WTC11 (cell line): ENCODE measurements at regions not wholly inside any gene's neighbourhood (a gene's known extent, or its start where the extent isn't known, plus 50 kb on each side); places are given as distances from the start of the nearest gene placed in this dataset.

Experiments
- ATAC-seq: fragments of 200-7000 bp; cut with Tn5 transposase; 2 replicates; pipeline ENCODE4 v1.10.0; 2021; ENCODE audit warnings: mild to moderate bottlenecking, moderate library complexity
- CTCF ChIA-PET: fragments of 300-600 bp; sonication (Branson Sonifier 250); formaldehyde crosslinking; loops from one replicate; lab custom pipeline; 2021; ENCODE audit warnings: antibody characterized with exemption; lab: Charles Lee
- POLR2A ChIA-PET: fragments of 350-600 bp; sonication (Branson Sonifier 250); formaldehyde crosslinking; loops from one replicate; lab custom pipeline; 2021; ENCODE audit warnings: antibody characterized with exemption; lab: Charles Lee
- DNase-seq: peaks from one replicate; pipeline ENCODE4 v3.0.0; 2021; ENCODE audit warnings: low spot score
- H3K27ac Mint-ChIP-seq: 2 replicates; pipeline ENCODE4 v1.8.0; 2021; ENCODE audit warnings: mixed read lengths
- H3K27me3 Mint-ChIP-seq: 2 replicates; pipeline ENCODE4 v1.8.0; 2021; ENCODE audit warnings: low read depth, mild to moderate bottlenecking, moderate library complexity, mixed read lengths
- H3K36me3 Mint-ChIP-seq: 2 replicates; pipeline ENCODE4 v1.8.0; 2021; ENCODE audit warnings: mixed read lengths
- H3K4me1 Mint-ChIP-seq: 2 replicates; pipeline ENCODE4 v1.8.0; 2022; ENCODE audit warnings: mixed read lengths
- H3K4me3 Mint-ChIP-seq: 2 replicates; pipeline ENCODE4 v1.8.0; 2021; ENCODE audit warnings: mild to moderate bottlenecking, moderate library complexity, mixed read lengths
- H3K9me3 Mint-ChIP-seq: 2 replicates; pipeline ENCODE4 v1.8.0; 2021; ENCODE audit warnings: mixed read lengths
- AFF4 ChIP-seq: sonication (generic); formaldehyde crosslinking; IDR thresholded peaks from 2 replicates; pipeline ENCODE4 v1.8.1; 2023; ENCODE audit warnings: mild to moderate bottlenecking, missing genetic modification reagents, borderline replicate concordance
- CBFB ChIP-seq: sonication (generic); formaldehyde crosslinking; IDR thresholded peaks from 2 replicates; pipeline ENCODE4 v1.8.1; 2022; ENCODE audit warnings: mild to moderate bottlenecking, low read depth, missing genetic modification reagents
- E2F1 ChIP-seq: sonication (generic); formaldehyde crosslinking; IDR thresholded peaks from 2 replicates; pipeline ENCODE4 v1.8.0; 2022; ENCODE audit warnings: mild to moderate bottlenecking, missing genetic modification reagents
- FOXJ3 ChIP-seq: sonication (generic); formaldehyde crosslinking; IDR thresholded peaks from 2 replicates; pipeline ENCODE4 v1.9.0; 2021; ENCODE audit warnings: missing genetic modification reagents, mild to moderate bottlenecking, borderline replicate concordance
- FOXP1 ChIP-seq: sonication (generic); formaldehyde crosslinking; IDR thresholded peaks from 2 replicates; pipeline ENCODE4 v1.8.0; 2022; ENCODE audit warnings: missing genetic modification reagents, mild to moderate bottlenecking, moderate library complexity, borderline replicate concordance
- GABPB1 ChIP-seq: sonication (generic); formaldehyde crosslinking; IDR thresholded peaks from 2 replicates; pipeline ENCODE4 v1.8.1; 2023; ENCODE audit warnings: mild to moderate bottlenecking, missing genetic modification reagents
- GRHL2 ChIP-seq: fragments of 250-450 bp; sonication (Bioruptor Pico); IDR thresholded peaks from 2 replicates; pipeline ENCODE4 v1.8.0; 2022; ENCODE audit warnings: mild to moderate bottlenecking, moderate library complexity; ENCODE audit not compliant: insufficient replicate concordance, severe bottlenecking
- HMGA2 ChIP-seq: fragments of 250-450 bp; sonication (Bioruptor Pico); IDR thresholded peaks from 2 replicates; pipeline ENCODE4 v1.4.0; 2021; ENCODE audit warnings: mild to moderate bottlenecking, moderate library complexity
- MYBL2 ChIP-seq: sonication (generic); formaldehyde crosslinking; IDR thresholded peaks from 2 replicates; pipeline ENCODE4 v1.8.1; 2023; ENCODE audit warnings: mild to moderate bottlenecking, moderate library complexity, missing genetic modification reagents
- NR2C2 ChIP-seq: sonication (generic); formaldehyde crosslinking; IDR thresholded peaks from 2 replicates; pipeline ENCODE4 v1.8.0; 2022; ENCODE audit warnings: mild to moderate bottlenecking, missing genetic modification reagents
- PREB ChIP-seq: sonication (generic); formaldehyde crosslinking; IDR thresholded peaks from 2 replicates; pipeline ENCODE4 v1.8.1; 2022; ENCODE audit warnings: mild to moderate bottlenecking, missing genetic modification reagents, moderate library complexity, borderline replicate concordance
- TEAD4 ChIP-seq: sonication (generic); formaldehyde crosslinking; IDR thresholded peaks from 2 replicates; pipeline ENCODE4 v1.8.0; 2022; ENCODE audit warnings: mild to moderate bottlenecking, missing genetic modification reagents
- ZNF121 ChIP-seq: sonication (generic); formaldehyde crosslinking; IDR thresholded peaks from 2 replicates; pipeline ENCODE4 v1.8.0; 2023; ENCODE audit warnings: missing genetic modification reagents
- ZNF138 ChIP-seq: sonication (generic); formaldehyde crosslinking; conservative IDR thresholded peaks from 2 replicates; pipeline ENCODE4 v1.8.1; 2022; ENCODE audit warnings: mild to moderate bottlenecking, moderate library complexity, missing genetic modification reagents
- ZNF232 ChIP-seq: sonication (generic); formaldehyde crosslinking; IDR thresholded peaks from 2 replicates; pipeline ENCODE4 v1.8.0; 2022; ENCODE audit warnings: mild to moderate bottlenecking, missing genetic modification reagents
- ZNF317 ChIP-seq: sonication (generic); formaldehyde crosslinking; IDR thresholded peaks from 2 replicates; pipeline ENCODE4 v1.8.1; 2023; ENCODE audit warnings: low read depth, mild to moderate bottlenecking, moderate library complexity, missing genetic modification reagents, borderline replicate concordance
- ZNF416 ChIP-seq: fragments of 250-450 bp; sonication (Bioruptor Pico); IDR thresholded peaks from 2 replicates; pipeline ENCODE4 v1.9.0; 2021; ENCODE audit warnings: mild to moderate bottlenecking, inconsistent platforms
- ZSCAN18 ChIP-seq: fragments of 250-450 bp; sonication (Bioruptor Pico); IDR thresholded peaks from 2 replicates; pipeline ENCODE4 v2.1.2; 2022; ENCODE audit warnings: mild to moderate bottlenecking, moderate library complexity

- ChIA-PET CTCF (interaction anchor here (1.6 kb wide), 2 partner anchors 20 to 39 kb away, joined by 4 to 8 read pairs; no protein-coding TSS in a partner anchor), POLR2A (no interaction called here)
- Mint-ChIP-seq H3K4me1 (peaks cover 9% of the 10 kb centered on the region), H3K4me3 (no peak overlapping the region), H3K36me3 (no peaks in the 10 kb centered on the region), H3K27me3 (no peaks in the 10 kb centered on the region; the same call in 1 of the 2 replicates), H3K27ac (no peak overlapping the region), H3K9me3 (peaks cover 9% of the 10 kb centered on the region)
- TF ChIP-seq GRHL2 (no peak), PREB (CRISPR knock-in tag) (no peak), AFF4 (no peak), ZNF121 (CRISPR knock-in tag) (no peak), FOXP1 (CRISPR knock-in tag) (no peak), GABPB1 (CRISPR knock-in tag) (no peak), ZNF416 (CRISPR knock-in tag) (no peak), FOXJ3 (CRISPR knock-in tag) (no peak)
- ATAC-seq (peak; percentile 41), DNase-seq (no peak)
Measured at GRCh38 chr7:20558963-20559716, 56.3 kb upstream of the ABCB5 start.

GRCh38 chr7:20559883-20560282 is 55.6 kb upstream of the ABCB5 start:
- CTCF ChIA-PET, result interaction anchor here (1.6 kb wide), 2 partner anchors 21 to 38 kb away, joined by 4 to 8 read pairs; no protein-coding TSS in a partner anchor
- DNase-seq (no peak), ATAC-seq (no peak)
- peaks cover 5% of the 10 kb centered on the region for H3K9me3 Mint-ChIP-seq
- POLR2A ChIA-PET, result no interaction called here
- peaks cover 9% of the 10 kb centered on the region for H3K4me1 Mint-ChIP-seq
- no peaks in the 10 kb centered on the region; the same call in 1 of the 2 replicates for H3K27me3 Mint-ChIP-seq
- no peak overlapping the region for H3K4me3 Mint-ChIP-seq
- no peaks in the 10 kb centered on the region for H3K36me3 Mint-ChIP-seq
- TF ChIP-seq ZNF138 (CRISPR knock-in tag), result no peak
- no peak for TF ChIP-seq CBFB (CRISPR knock-in tag)
- no peak for TF ChIP-seq E2F1 (CRISPR knock-in tag)
- TF ChIP-seq FOXP1 (CRISPR knock-in tag), result no peak
- TF ChIP-seq ZSCAN18, result no peak
- TF ChIP-seq ZNF317 (CRISPR knock-in tag), result no peak
- TF ChIP-seq HMGA2 (CRISPR knock-in tag), result no peak
- no peak for TF ChIP-seq NR2C2
- TF ChIP-seq ZNF232 (CRISPR knock-in tag), result no peak
- TF ChIP-seq MYBL2 (CRISPR knock-in tag), result no peak
- no peak for TF ChIP-seq TEAD4 (CRISPR knock-in tag)
- no peak for TF ChIP-seq ZNF416 (CRISPR knock-in tag)
- H3K27ac Mint-ChIP-seq, result no peak overlapping the region
